GM18511 (cell line): ENCODE measurements at regions not wholly inside any gene's neighbourhood (a gene's known extent, or its start where the extent isn't known, plus 50 kb on each side); places are given as distances from the start of the nearest gene placed in this dataset.
"Not testable (repeated sequence)": the region's sequence is repeated elsewhere in the genome, so short reads cannot be mapped to it uniquely, and the experiment has no call there.

Experiments
- ATAC-seq: cut with Tn5 transposase; IDR thresholded peaks from one replicate; pipeline ENCODE4 v1.9.1; 2021; ENCODE audit warnings: mild to moderate bottlenecking, moderate library complexity; ENCODE audit not compliant: unreplicated experiment

DNA sequence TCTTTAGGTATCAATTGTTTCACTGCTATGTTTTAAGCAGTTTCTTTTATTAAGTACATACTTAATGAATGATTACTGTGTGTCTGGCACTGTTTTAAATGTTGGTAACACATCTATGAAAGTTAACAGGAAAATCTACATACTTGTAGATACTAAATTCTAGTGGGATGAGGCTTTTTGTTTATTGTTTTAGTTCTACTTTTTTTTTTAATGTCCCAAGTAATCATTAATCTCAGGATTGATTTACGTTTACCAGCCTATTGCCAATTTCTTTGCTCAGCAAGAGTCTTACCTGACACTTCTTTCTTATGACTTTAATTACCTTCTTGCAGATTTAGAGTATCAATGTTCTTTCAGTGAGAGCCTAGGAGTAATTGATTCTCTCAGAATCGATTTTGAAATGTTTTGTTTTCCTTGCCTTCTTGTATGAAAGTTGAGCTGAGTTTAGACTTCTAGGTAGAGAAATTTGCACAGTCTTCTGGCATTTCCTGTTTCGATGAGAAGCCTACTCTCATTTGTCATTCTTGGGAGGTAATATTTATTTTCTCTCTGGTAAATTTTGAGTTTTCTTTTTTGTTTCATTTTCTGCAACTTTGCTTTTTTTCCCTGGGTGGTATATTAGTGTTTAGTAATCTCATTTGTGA lies 235.2 kb upstream of the ANKRD50 start:
- ATAC-seq = no peak

DNA sequence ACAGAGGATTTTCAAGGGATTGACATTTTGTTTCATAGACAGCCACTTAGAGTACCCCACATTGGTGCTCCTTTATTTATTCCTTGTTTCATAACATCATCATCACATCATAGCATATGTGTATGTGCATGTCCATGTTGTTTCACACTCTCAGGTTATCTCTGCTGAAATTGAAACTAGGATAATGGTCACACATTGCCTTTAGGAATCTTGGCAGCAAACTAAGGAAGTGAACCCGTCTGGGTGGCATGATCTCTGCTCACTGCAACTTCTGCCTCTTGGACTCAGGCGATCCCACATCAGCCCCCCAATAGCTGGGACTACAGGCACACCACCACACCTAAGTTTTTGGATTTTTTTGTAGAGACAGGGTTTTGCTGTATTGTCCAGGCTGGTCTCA lies 234.2 kb upstream of the ANKRD50 start:
- no peak for ATAC-seq

DNA sequence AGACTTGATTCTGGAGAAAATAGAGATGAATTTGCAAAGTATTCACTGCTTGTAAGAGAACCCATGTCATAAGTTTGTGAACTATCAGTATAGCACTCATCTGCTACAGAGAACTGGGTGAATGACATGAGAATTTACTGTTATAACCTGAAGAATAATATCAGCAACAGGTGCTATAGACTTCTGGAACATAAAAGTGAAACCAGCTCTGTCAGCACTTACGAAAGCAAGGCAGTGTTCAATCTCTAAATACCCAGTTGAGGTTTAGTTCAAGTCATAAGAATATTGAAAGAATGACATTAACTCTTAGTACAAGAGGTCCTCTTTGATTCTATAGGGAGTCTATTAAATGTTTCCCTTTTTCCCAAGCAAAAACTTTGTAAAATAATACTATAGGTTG lies 232.9 kb upstream of the ANKRD50 start:
- no peak for ATAC-seq

DNA sequence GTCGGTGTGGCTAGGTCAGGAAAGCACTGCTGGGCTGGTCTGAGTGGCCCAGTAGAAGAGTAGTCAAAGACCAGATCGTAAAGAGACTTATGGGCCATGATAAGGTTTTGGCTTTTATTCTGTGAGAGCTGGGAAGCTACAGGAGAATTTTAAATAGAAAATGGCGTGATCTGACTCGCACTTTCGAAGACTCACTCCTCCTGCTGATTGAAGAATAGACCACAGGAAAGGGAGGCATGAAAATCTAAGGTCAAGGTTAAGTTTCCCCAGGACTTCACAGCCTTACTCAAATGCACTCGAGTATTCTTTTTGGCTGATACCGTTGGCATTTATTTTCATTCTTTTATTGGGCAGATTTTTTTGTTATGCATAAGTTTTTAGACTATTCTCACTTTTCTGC lies 231.4 kb upstream of the ANKRD50 start:
- ATAC-seq = no peak

DNA sequence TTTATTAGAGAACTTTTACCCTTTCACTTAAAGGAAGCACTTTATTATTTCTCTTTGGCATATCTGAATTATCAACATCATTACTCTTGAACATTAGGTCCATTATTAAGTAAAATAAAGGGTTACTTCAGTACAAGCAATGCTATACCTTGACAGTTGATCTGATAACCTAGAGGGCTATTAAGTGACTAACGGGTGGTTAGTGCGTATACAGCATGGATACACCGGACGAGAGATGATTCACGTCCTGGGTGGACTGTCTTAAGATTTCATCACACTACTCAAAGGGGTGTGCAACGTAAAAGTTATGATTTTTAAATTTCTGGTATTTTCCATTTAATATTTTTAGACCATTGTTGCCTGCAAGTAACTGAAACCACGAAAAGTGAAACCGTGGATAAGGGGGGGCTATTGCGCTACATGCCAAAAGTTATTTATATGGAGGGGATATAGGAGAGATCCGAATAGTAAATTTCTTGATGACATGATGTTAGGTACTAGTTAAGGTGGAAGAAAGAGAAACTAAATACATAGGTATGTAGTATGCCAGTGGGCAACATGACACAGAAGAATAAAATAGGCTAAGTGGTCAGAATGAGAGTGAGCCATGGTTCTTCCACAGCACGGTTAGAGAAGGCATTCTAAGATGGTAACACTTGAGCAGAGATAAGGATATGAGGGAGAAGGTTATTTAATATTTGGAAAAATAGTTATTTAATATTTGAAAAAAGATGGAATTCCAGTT lies 230.8 kb upstream of the ANKRD50 start:
- no peak for ATAC-seq

DNA sequence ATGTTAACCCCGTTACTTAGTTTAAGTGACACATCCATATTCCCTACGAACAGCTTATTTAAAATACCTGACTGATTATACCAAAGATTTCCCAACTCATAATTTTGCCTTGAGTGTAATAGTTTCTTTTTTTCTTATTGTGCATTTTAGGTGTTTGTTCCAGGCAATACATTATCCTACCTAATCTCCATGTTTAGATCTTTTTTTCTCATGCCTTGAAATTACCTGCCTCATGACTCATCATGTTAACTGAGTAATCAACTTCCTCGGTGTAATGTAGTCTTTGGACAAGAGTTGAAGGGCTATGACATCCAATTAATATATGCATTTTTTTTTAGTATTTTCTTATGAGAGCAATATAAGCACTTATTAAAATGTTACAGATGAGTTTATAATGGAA lies 228.7 kb upstream of the ANKRD50 start:
- ATAC-seq = no peak

DNA sequence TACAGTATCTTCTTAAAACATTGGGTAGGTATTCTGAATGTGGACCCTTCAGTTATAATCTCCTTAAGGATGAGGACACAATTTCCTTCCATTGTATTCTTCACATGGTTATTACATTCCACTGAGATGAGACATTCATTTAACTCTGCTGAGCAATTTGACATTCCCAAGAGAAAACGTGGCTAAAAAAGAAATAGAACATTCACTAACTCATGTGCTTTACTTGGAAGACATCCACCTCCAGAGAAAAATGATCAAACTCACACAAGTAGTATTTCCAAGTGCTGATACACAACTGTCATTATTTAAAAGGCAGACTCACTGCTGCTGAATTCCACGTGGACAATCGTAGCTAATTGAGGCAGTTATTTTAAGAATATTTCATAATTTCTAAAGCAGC lies 227.9 kb upstream of the ANKRD50 start:
- no peak for ATAC-seq

DNA sequence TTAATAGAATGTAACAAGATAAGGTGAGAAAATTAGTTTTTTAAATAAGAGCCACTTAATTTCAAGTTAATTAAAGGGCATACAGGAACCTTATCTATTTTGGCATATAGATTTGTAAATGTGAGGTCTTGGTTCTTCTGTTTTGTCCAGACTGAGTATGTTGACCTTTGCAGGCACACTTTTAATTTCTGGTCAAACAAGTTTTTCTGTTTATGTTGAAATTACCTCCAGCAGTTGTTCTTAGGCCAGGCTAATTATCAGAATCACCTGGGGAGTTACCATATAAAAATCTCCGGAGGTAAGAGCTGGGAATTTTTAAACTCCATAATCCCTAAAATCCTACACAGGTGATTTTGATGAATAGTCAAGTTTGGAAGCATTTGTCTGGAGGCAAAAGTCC lies 227.4 kb upstream of the ANKRD50 start:
- no peak for ATAC-seq

DNA sequence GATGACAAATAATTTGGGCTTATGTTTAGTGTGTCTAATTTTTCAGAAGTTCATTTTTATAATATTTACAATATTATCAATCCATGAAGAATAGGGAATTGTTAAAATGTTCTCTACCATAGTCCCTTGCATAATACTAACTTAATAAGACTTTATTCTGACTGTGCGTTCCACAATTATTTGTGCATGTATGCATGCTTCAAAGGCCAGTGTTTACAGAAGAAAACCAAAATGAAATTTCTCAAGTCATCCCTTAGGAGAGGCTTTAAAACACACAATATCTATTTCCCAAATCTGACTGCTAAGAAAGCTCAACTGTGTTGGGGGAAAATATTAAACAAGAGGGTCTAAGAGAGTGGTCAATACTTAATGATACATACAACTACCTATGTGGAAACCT lies 226.3 kb upstream of the ANKRD50 start:
- no peak for ATAC-seq

DNA sequence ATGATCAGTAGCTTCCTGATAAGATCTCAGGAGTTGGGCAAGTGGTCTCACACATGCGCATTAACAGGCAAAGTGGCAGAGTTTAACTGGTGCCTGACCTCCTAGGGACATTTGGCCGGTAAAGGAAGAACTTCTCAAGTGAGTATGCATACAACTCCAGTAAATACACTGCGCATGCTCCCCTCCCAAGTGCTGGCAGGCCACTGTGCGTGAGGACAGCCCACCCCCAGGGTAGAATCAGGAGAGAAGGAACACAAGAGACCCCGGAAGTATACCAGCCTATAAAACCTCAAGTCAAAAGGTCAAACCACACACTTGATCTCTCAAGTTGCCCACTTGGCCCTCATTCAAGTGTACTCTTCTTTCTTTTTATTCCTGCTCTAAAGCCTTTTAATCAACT lies 225.5 kb upstream of the ANKRD50 start:
- no peak for ATAC-seq

DNA sequence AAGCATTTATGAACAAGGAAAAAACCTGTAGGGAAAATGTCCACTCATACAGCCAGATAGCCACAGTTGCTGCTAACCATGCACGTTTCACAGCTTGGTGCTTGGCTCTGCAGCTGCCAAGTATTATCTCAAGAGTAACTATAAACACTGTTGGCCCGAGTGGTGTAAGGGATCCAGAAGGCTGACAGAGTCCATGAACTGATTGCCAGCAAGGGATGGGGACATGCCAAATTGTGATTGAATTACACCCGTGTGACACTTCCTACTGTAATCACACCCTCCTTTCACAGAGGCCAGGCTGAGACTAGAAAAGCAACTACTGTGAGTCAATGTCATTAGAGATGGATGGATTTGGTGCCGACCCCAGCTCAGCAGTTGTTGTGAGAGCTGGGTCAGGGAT lies 223.9 kb upstream of the ANKRD50 start:
- no peak for ATAC-seq

DNA sequence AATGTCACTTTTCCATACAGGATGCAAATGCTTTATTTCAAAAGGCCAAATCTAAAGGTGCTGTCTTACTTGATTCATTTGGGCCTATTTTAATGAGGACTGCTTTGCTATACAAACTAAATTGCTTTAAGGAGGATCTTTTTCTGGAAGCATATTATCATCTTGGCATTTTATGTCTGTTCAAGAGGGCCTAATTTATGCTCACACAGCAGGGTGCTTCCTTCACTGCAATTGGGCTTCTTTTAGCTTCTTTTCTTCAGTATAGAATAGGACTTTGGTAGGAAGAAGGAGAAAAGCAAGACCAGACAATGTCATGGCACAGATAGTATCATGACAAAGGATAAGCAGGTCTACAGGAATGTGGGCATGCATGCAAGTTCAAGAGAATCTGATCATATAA lies 222.4 kb upstream of the ANKRD50 start:
- ATAC-seq = no peak

DNA sequence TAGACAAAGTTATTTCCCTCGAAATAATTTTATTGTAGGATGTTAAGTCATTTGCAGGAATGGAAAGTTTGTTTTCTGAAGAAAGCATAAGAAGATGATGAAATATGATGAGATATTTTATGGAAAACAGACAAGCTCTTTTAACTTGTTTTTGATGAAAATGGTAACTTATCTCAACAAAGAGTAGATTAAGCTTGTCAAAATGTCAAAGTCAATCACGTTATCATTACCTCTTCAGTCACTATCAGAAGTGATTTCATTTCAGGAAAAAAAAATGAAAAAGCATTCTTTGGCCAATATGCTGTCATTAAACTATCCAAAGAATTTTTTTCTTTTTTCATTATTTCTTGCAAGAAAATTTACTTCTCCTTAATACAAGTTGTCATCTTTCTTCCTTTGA lies 221.0 kb upstream of the ANKRD50 start:
- ATAC-seq = no peak

DNA sequence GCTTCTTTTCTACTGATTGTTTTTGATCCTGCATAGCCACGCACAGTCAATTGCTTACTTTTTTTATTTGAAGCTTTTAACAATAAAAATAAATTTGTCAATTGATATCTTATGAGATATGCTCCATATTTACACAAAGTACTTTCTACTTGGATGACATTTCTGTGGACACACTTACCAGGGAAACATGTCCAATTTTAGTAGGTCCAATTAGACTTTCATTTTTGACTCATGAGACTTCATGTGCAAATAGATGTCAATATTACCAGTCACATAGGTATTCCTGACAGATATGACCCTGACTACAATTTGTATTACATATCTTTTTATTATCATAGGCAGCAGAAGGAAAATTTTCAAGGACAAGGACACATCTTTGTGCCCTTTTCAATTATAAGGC lies 219.9 kb upstream of the ANKRD50 start:
- ATAC-seq = no peak

DNA sequence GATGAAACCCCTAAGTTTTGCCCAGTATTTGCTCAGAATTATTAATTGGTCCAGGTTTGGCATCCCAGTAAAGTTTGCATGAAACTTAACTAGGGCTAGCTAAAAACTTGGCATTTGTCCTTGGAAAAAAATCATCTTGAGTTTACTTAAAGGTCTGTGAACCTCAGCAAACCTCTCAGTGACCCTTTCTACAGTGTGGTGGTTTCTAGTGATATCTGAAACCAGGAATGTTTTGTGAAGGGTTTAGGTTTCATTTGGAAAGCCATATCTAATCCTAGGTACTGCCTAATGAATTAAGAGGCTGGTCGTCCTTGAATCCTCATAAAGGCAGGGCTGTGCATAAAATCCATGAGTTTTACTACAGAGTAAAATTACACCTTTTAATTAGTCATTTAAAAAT lies 218.5 kb upstream of the ANKRD50 start:
- ATAC-seq = no peak

DNA sequence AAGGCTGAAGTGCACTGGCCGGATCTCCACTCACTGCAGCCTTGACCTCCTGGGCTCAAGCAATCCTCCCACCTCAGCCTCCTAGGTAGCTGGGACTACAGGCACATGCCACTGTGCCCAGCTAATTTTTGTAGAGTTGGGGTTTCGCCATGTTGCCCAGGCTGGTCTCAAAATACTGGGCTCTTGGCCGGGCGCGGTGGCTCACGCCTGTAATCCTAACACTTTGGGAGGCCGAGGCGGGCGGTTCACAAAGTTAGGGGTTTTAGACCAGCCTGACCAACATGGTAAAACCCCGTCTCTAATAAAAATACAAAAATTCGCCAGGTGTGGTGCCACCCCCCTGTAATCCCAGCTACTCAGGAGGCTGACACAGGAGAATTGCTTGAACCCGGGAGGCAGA lies 210.2 kb upstream of the ANKRD50 start:
- not testable (repeated sequence) for ATAC-seq

DNA sequence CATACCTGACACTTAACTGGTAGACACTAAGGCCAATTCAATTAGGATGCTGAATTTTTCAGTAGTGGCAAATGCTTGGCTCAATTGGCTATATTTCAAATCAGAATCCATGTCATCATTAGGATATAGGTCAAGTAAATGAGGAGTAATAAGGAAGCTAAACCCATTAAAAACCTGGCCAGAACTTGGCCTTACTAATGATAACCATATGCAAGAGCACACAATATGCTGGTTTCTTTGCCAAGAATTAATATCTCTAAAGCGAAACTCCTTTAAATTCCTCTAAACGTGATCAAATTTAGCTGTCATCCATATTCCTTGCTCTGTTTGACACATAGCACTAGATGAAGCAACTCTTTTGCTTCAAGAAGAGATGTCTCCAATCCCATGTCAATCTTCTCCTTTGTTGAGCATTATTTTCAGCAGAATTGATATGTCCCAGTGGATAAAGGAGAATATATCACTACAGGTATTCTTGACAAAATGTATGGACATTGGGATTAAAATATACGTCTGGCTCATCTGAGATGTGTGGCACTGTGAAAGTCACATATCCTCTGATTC lies 206.1 kb upstream of the ANKRD50 start:
- ATAC-seq = no peak

DNA sequence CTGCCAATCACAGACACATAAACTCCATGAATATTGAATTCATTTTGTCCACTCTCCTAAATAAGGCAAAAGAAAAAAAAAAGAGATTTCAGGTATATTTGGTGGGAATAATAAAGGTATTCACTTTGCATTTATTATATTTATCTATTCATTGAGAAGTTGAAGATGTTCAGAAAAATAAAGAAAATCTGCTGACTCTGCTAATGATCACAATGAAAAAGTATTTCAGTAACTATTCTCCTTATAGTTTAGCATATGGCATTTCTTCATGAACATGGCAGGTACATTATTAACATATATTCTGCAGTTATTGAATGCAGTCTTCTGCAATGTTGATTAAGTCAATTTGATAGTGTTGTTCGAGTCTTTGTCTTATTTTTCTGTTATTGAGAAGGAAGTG lies 202.5 kb upstream of the ANKRD50 start:
- ATAC-seq = no peak

DNA sequence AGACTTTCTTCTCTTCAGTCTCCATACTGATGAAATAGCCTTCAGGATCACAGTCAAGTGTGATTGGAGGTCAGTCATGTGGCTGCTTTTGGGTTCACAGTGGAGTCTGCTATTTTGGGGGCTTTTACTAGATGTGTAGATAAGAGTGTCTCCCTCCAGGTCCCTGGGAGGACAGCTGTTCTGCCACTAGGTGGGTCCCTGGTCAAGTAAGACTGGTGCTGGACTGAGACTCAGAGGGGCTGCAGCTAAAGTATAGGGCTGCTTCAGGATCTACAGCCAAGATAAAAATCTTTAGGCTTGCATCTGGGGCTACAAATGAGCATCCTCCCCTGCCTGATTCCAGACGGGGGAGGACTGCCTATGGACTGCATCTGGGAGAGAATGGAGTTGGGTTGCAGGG lies 200.7 kb upstream of the ANKRD50 start:
- no peak for ATAC-seq

DNA sequence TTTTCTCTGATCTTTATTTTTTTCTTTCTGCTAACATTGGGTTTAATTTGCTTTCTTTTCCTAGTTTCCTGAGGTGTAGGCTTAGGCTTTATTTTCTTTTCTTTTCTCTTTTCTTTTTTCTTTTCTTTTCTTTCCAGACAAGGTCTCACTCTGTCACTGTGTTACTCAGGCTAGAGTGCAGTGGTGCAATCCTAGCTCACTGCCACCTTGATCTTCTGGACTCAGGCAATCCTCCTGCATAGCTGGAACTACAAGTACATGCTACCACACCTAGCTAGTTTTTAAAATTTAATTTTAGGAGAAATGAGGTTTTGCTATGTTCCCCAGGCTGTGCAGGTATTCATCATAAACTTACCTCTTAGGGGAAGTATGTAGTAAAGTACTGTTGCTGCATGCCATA lies 197.8 kb upstream of the ANKRD50 start:
- ATAC-seq = no peak

DNA sequence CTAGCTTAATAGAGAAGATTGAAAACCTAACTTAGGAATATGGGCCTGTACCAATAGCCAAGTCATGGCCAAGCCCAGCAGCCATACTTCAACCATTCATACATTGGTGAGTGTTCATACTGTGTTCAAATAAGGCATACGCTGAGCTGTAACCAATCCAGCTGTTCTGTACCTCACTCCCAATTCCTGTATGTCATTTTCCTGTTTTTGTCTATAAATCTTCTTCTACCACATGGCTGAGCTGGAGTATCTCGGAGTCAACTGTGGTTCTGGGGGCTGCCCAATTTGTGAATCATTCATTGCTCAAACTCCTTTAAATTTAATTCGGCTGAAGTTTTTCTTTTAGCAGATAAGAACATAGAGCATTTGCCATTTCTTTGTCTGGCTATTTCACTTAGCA lies 195.3 kb upstream of the ANKRD50 start:
- no peak for ATAC-seq

DNA sequence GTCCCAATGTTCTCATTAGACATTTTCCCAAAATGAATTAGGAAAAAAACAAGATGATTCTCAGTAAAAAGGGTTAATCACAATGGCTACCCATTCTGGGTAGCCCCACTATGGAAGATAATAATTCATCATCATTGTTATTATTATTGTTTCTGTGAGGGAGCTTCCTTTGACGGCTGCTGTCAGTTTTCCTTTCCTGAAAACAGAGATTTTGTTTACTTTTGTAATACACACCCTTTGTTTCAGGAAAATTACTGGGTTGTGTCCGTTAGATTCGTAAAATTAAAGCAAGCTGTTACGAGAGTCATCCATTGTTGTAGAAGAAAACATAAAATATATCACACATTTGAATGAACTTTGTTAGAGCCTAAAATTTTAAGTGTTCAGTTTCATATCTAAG lies 192.9 kb upstream of the ANKRD50 start:
- no peak for ATAC-seq
